Calu3 (cell line): ENCODE measurements at regions not wholly inside any gene's neighbourhood (a gene's known extent, or its start where the extent isn't known, plus 50 kb on each side); places are given as distances from the start of the nearest gene placed in this dataset.

Experiments
- BruUV-seq: library from RNA; stranded (reverse); fragments of 400-500 nt; replicated peaks from 2 replicates; lab custom pipeline; 2021; lab: Mats Ljungman, UMichigan
- CTCF ChIA-PET: fragments of 300-600 bp; sonication (Branson Sonifier 250); formaldehyde crosslinking; loops from one replicate; lab custom pipeline; 2022; ENCODE audit warnings: antibody characterized with exemption; lab: Charles Lee
- DNase-seq: peaks from one replicate; pipeline ENCODE4 v3.0.0; 2022
- H3K27ac Mint-ChIP-seq: one replicate; pipeline ENCODE4 v1.8.0; 2022; ENCODE audit warnings: mixed read lengths; ENCODE audit not compliant: unreplicated experiment
- H3K27me3 Mint-ChIP-seq: one replicate; pipeline ENCODE4 v1.8.0; 2022; ENCODE audit warnings: mixed read lengths; ENCODE audit not compliant: unreplicated experiment
- H3K36me3 Mint-ChIP-seq: one replicate; pipeline ENCODE4 v1.8.0; 2022; ENCODE audit warnings: mild to moderate bottlenecking, moderate library complexity, mixed read lengths; ENCODE audit not compliant: insufficient read depth, unreplicated experiment
- H3K4me1 Mint-ChIP-seq: one replicate; pipeline ENCODE4 v1.8.0; 2022; ENCODE audit warnings: mild to moderate bottlenecking, low read depth, mixed read lengths; ENCODE audit not compliant: unreplicated experiment
- H3K4me3 Mint-ChIP-seq: one replicate; pipeline ENCODE4 v1.8.0; 2022; ENCODE audit warnings: mild to moderate bottlenecking, low read depth, moderate library complexity, mixed read lengths; ENCODE audit not compliant: unreplicated experiment
- H3K9me3 Mint-ChIP-seq: one replicate; pipeline ENCODE4 v1.8.0; 2022; ENCODE audit warnings: low read depth, mixed read lengths; ENCODE audit not compliant: unreplicated experiment
- CTCF ChIP-seq: fragments of 200-600 bp; IDR thresholded peaks from one replicate; pipeline ENCODE4 v1.8.0; 2022; ENCODE audit warnings: antibody characterized with exemption; ENCODE audit not compliant: unreplicated experiment
- intact Hi-C: fragments of 100-400 bp; cut with micrococcal nuclease; formaldehyde crosslinking; loops from one replicate; pipeline ENCODE4 v1.10.0; 2022; ENCODE audit not compliant: unreplicated experiment

GRCh38 chr5:168120401-168121137 is 170.9 kb upstream of the WWC1 start:
- DNase-seq = no peak
- H3K4me3 Mint-ChIP-seq = no peak overlapping the region
- no peaks in the 10 kb centered on the region for H3K4me1 Mint-ChIP-seq
- no peak overlapping the region for H3K27ac Mint-ChIP-seq
- intact Hi-C loops = no loop called here
- H3K36me3 Mint-ChIP-seq = no peaks in the 10 kb centered on the region
- H3K9me3 Mint-ChIP-seq = no peaks in the 10 kb centered on the region
- CTCF ChIA-PET = no interaction called here
- BruUV-seq = no TSS peak
- H3K27me3 Mint-ChIP-seq = peaks cover 56% of the 10 kb centered on the region
- TF ChIP-seq CTCF = no peak

GRCh38 chr5:168121138-168121494 is 170.3 kb upstream of the WWC1 start:
- no peak for DNase-seq
- H3K4me3 Mint-ChIP-seq = no peak overlapping the region
- H3K27me3 Mint-ChIP-seq = peaks cover 62% of the 10 kb centered on the region
- BruUV-seq = no TSS peak
- no peak for TF ChIP-seq CTCF
- H3K27ac Mint-ChIP-seq = no peak overlapping the region
- CTCF ChIA-PET = no interaction called here
- intact Hi-C loops = no loop called here
- H3K36me3 Mint-ChIP-seq = no peaks in the 10 kb centered on the region
- H3K9me3 Mint-ChIP-seq = no peaks in the 10 kb centered on the region
- H3K4me1 Mint-ChIP-seq = no peaks in the 10 kb centered on the region

GRCh38 chr5:168123631-168124528 is 167.6 kb upstream of the WWC1 start:
- DNase-seq = no peak
- Mint-ChIP-seq H3K9me3 (no peaks in the 10 kb centered on the region), H3K4me3 (no peak overlapping the region), H3K27me3 (peaks cover 81% of the 10 kb centered on the region), H3K36me3 (no peaks in the 10 kb centered on the region), H3K27ac (no peak overlapping the region), H3K4me1 (no peaks in the 10 kb centered on the region)
- CTCF ChIA-PET = interaction anchor here (0.6 kb wide), 1 partner anchor 13 kb away, joined by 3 read pairs; no protein-coding TSS in a partner anchor
- no peak for TF ChIP-seq CTCF
- BruUV-seq = no TSS peak
- intact Hi-C loops = no loop called here

- CTCF ChIA-PET = interaction anchor here (0.7 kb wide), 1 partner anchor 54 kb away, joined by 6 read pairs; no protein-coding TSS in a partner anchor
- DNase-seq = no peak
- Mint-ChIP-seq H3K27ac (no peak overlapping the region), H3K9me3 (no peaks in the 10 kb centered on the region), H3K4me1 (no peaks in the 10 kb centered on the region), H3K4me3 (no peak overlapping the region), H3K36me3 (no peaks in the 10 kb centered on the region), H3K27me3 (peaks cover 81% of the 10 kb centered on the region)
- BruUV-seq = no TSS peak
- TF ChIP-seq CTCF = no peak
- intact Hi-C loops = no loop called here
Observed at GRCh38 chr5:168125445-168126199, 165.8 kb upstream of the WWC1 start.
